K562 (cell line): ENCODE measurements at regions not wholly inside any gene's neighbourhood (a gene's known extent, or its start where the extent isn't known, plus 50 kb on each side); places are given as distances from the start of the nearest gene placed in this dataset.
A peak's percentile ranks its signal among the peaks of the same experiment; 100 is the strongest.

Experiments used
- ATAC-seq: fragments of 200-7000 bp; cut with Tn5 transposase; 3 replicates; pipeline ENCODE4 v1.9.1; 2020; ENCODE audit warnings: moderate library complexity
- BruUV-seq: library from RNA; stranded (reverse); fragments of 400-500 nt; replicated peaks from 2 replicates; lab custom pipeline; 2021; lab: Mats Ljungman, UMichigan
- CTCF ChIA-PET: fragments of 300-600 bp; formaldehyde crosslinking; extraction: SDS; loops from one replicate; lab custom pipeline; 2021; ENCODE audit warnings: low intra/inter-chr PET ratio; lab: Yijun Ruan, JAX
- POLR2A ChIA-PET: fragments of 300-600, 350-650 bp; sonication (Branson Sonifier 250); formaldehyde crosslinking; extraction: SDS; loops from one replicate; lab custom pipeline; 2021; ENCODE audit warnings: antibody characterized with exemption, inconsistent platforms; lab: Yijun Ruan, JAX
- DNase-seq, 4 experiments: peaks; one replicate each; pipeline versions ENCODE4 v3.0.0 to v3.0.0-alpha.2; 2011 to 2018; ENCODE audit warnings: low spot score in 3 of 4, mixed read lengths in 3 of 4; ENCODE audit errors: extremely low read depth in 1 of 4
- FAIRE-seq: peaks from 2 replicates; lab custom pipeline; 2011; peaks lifted over from hg19 to GRCh38; lab: Jason Lieb, UNC
- H2AFZ ChIP-seq: 2 replicates; pipeline ENCODE4 v1.6.0; 2011; ENCODE audit warnings: low read depth, low read length, control low read depth, inconsistent platforms
- H3K27ac ChIP-seq: fragments of 200-600 bp; 3 replicates; pipeline ENCODE4 v1.8.0; 2011; ENCODE audit warnings: low read depth, mild to moderate bottlenecking, control low read depth, inconsistent platforms, low read length, moderate library complexity, mixed read lengths; ENCODE audit errors: extremely low read depth
- H3K27me3 ChIP-seq, 2 experiments: fragments of 300-600 bp in 1 of 2; 2 replicates in 1 of 2; 3 replicates in 1 of 2; pipeline versions ENCODE4 v1.6.0 to v1.8.0; 2011; ENCODE audit warnings: inconsistent platforms in 2 of 2, low read length in 2 of 2, mild to moderate bottlenecking in 1 of 2, mixed read lengths in 1 of 2, moderate library complexity in 1 of 2; ENCODE audit not compliant: control insufficient read depth in 2 of 2, insufficient read depth in 2 of 2
- H3K36me3 ChIP-seq: fragments of 300-600 bp; 3 replicates; pipeline ENCODE4 v1.8.0; 2011; ENCODE audit warnings: mild to moderate bottlenecking, low read length, inconsistent platforms; ENCODE audit not compliant: control insufficient read depth, insufficient read depth
- H3K4me1 ChIP-seq, 2 experiments: fragments of 200-600 bp in 1 of 2; replicated peaks in 1 of 2; 2 replicates in 1 of 2; 3 replicates in 1 of 2; pipeline versions ENCODE4 v1.5.1 to v1.8.0; 2011; ENCODE audit warnings: inconsistent platforms in 2 of 2, low read length in 2 of 2, mild to moderate bottlenecking in 1 of 2, mixed read lengths in 1 of 2, moderate library complexity in 1 of 2; ENCODE audit not compliant: control insufficient read depth in 2 of 2, insufficient read depth in 2 of 2
- H3K4me2 ChIP-seq: 2 replicates; pipeline ENCODE4 v1.6.1; 2011; ENCODE audit warnings: low read length, control low read depth, inconsistent platforms, mixed read lengths; ENCODE audit not compliant: insufficient read depth
- H3K4me3 ChIP-seq: fragments of 200-600 bp; sonication (generic), shearing (Covaris generic); 2 replicates; pipeline ENCODE4 v1.5.1; 2016; ENCODE audit warnings: control low read depth, inconsistent platforms
- H3K79me2 ChIP-seq: fragments of 200-600 bp; 3 replicates; pipeline ENCODE4 v1.8.0; 2011; ENCODE audit warnings: low read length, inconsistent platforms; ENCODE audit not compliant: control insufficient read depth, insufficient read depth
- H3K9ac ChIP-seq, 2 experiments: 2 replicates each; pipeline versions ENCODE4 v1.6.0 to v1.6.1; 2011; ENCODE audit warnings: low read depth in 2 of 2, low read length in 2 of 2, control low read depth in 1 of 2, inconsistent platforms in 1 of 2, mild to moderate bottlenecking in 1 of 2, mixed read lengths in 1 of 2; ENCODE audit not compliant: insufficient read depth in 1 of 2
- H3K9me1 ChIP-seq: one replicate; pipeline ENCODE4 v1.6.0; 2011; ENCODE audit warnings: inconsistent platforms, mild to moderate bottlenecking, low read length, moderate library complexity; ENCODE audit not compliant: control insufficient read depth, insufficient read depth
- H3K9me3 ChIP-seq: replicated peaks from 2 replicates; pipeline ENCODE4 v1.5.1; 2011; ENCODE audit warnings: low read depth, low read length, inconsistent platforms; ENCODE audit not compliant: control insufficient read depth, insufficient read depth
- H4K20me1 ChIP-seq: replicated peaks from 2 replicates; pipeline ENCODE4 v1.6.1; 2011; ENCODE audit warnings: low read length, inconsistent platforms, mixed read lengths; ENCODE audit not compliant: control insufficient read depth, insufficient read depth
- BCOR ChIP-seq: fragments of 450-650 bp; IDR thresholded peaks from 2 replicates; pipeline ENCODE4 v1.6.1; 2016
- FOXM1 ChIP-seq, 2 experiments: fragments of 450-650 bp in 1 of 2; sonication (generic) in 1 of 2; formaldehyde crosslinking in 1 of 2; IDR thresholded peaks; 2 replicates each; pipeline versions ENCODE4 v1.6.1 to v1.9.0; 2017 to 2022; ENCODE audit warnings: low read depth in 2 of 2, mild to moderate bottlenecking in 2 of 2, missing genetic modification reagents in 1 of 2, moderate library complexity in 1 of 2
- MEF2D ChIP-seq: conservative IDR thresholded peaks from 2 replicates; pipeline ENCODE4 v1.6.1; 2016; ENCODE audit warnings: low read depth, missing genetic modification characterization, missing compliant biosample characterization
- NFATC3 ChIP-seq: fragments of 450-650 bp; IDR thresholded peaks from 2 replicates; pipeline ENCODE4 v1.6.1; 2017; ENCODE audit warnings: mild to moderate bottlenecking
- RBM25 ChIP-seq: fragments of 200-400 bp; formaldehyde crosslinking; IDR thresholded peaks from 2 replicates; pipeline ENCODE4 v1.6.1; 2018; ENCODE audit warnings: low read length, low read depth, moderate library complexity; ENCODE audit not compliant: severe bottlenecking
- THRA ChIP-seq: fragments of 450-650 bp; IDR thresholded peaks from 2 replicates; pipeline ENCODE4 v1.6.1; 2017; ENCODE audit warnings: mild to moderate bottlenecking, moderate library complexity
- USF2 ChIP-seq: sonication (generic); formaldehyde crosslinking; IDR thresholded peaks from 2 replicates; pipeline ENCODE4 v1.5.0; 2020; ENCODE audit warnings: missing genetic modification reagents
- ZFP36 ChIP-seq: fragments of 150-350 bp; IDR thresholded peaks from 2 replicates; pipeline ENCODE4 v1.6.1; 2018; ENCODE audit warnings: low read length, low read depth; ENCODE audit not compliant: partially characterized antibody
- ZNF174 ChIP-seq: fragments of 250-450 bp; sonication (Bioruptor Pico); IDR thresholded peaks from 2 replicates; pipeline ENCODE4 v1.4.0; 2020; ENCODE audit warnings: mild to moderate bottlenecking
- WGBS: fragments of 100-300 bp; shearing (Covaris generic); methylation state at CpG from one replicate; pipeline ENCODE4 v1.1.6; 2016; ENCODE audit warnings: low coverage, mixed read lengths; ENCODE audit not compliant: insufficient coverage; ENCODE audit errors: missing lambda C conversion rate; 5-methylcytosine and 5-hydroxymethylcytosine counted together
- in situ Hi-C: fragments of 300-500 bp; cut with MboI; formaldehyde crosslinking; loops from 4 replicates; pipeline ENCODE4 v1.15.0; 2018; ENCODE audit warnings: inconsistent platforms, mixed read lengths
- intact Hi-C: fragments of 100-400 bp; cut with micrococcal nuclease; formaldehyde crosslinking; loops from 2 replicates; pipeline ENCODE4 v1.14.2; 2022
- TF ChIP-seq, protein P1 (sequence below), 3 experiments: IDR thresholded peaks in 2 of 3; conservative IDR thresholded peaks in 1 of 3; 2 replicates each; pipeline ENCODE4 v1.5.1; 2011 to 2012; ENCODE audit warnings: low read length in 3 of 3, mild to moderate bottlenecking in 3 of 3, control low read depth in 2 of 3, improper control_type of control experiment in 1 of 3, inconsistent platforms in 1 of 3, low read depth in 1 of 3, mixed read lengths in 1 of 3, moderate library complexity in 1 of 3; ENCODE audit not compliant: insufficient read depth in 2 of 3
- TF ChIP-seq, protein P2 (sequence below): IDR thresholded peaks from 2 replicates; pipeline ENCODE4 v1.6.1; 2016; ENCODE audit warnings: missing genetic modification characterization, missing compliant biosample characterization

- DNase-seq: no peak
- in situ Hi-C loops: loop anchor here (5.0 to 25.0 kb wide), 4 partner anchors 135 to 957 kb away; no protein-coding TSS in a partner anchor
- ChIA-PET CTCF (interaction anchor here (1.9 kb wide), 1 partner anchor 350 kb away, joined by 10 read pairs; no protein-coding TSS in a partner anchor), POLR2A (no interaction called here)
- Histone ChIP-seq H4K20me1 (no peaks in the 10 kb centered on the region), H3K9me1 (no peaks in the 10 kb centered on the region), H3K4me2 (no peak overlapping the region), H3K36me3 (no peaks in the 10 kb centered on the region), H2AFZ (no peak overlapping the region), H3K4me3 (no peak overlapping the region), H3K9ac (no peak overlapping the region), H3K79me2 (no peaks in the 10 kb centered on the region), H3K27me3 (no peaks in the 10 kb centered on the region), H3K4me1 (no peaks in the 10 kb centered on the region), H3K27ac (no peak overlapping the region), H3K9me3 (no peaks in the 10 kb centered on the region)
- ATAC-seq: no peak
- TF ChIP-seq THRA (no peak), RBM25 (peak; percentile 94), BCOR (peak; percentile 67), MEF2D (tag) (no peak), NFATC3 (no peak), FOXM1 (IDR thresholded peaks at IDR 0.05; ENCODE audit: low read depth) (no peak), FOXM1 (CRISPR knock-in tag; IDR thresholded peaks at IDR 0.05; ENCODE audit: low read depth) (no peak), ZNF174 (CRISPR knock-in tag) (no peak), USF2 (CRISPR knock-in tag) (no peak), ZFP36 (peak; percentile 59)
- TF ChIP-seq, protein P1, sequence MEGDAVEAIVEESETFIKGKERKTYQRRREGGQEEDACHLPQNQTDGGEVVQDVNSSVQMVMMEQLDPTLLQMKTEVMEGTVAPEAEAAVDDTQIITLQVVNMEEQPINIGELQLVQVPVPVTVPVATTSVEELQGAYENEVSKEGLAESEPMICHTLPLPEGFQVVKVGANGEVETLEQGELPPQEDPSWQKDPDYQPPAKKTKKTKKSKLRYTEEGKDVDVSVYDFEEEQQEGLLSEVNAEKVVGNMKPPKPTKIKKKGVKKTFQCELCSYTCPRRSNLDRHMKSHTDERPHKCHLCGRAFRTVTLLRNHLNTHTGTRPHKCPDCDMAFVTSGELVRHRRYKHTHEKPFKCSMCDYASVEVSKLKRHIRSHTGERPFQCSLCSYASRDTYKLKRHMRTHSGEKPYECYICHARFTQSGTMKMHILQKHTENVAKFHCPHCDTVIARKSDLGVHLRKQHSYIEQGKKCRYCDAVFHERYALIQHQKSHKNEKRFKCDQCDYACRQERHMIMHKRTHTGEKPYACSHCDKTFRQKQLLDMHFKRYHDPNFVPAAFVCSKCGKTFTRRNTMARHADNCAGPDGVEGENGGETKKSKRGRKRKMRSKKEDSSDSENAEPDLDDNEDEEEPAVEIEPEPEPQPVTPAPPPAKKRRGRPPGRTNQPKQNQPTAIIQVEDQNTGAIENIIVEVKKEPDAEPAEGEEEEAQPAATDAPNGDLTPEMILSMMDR (IDR thresholded peaks at IDR 0.05 in 2 of 3, conservative IDR thresholded peaks at IDR 0.05 in 1 of 3; ENCODE audit: insufficient read depth in 2 of 3, low read depth in 1 of 3, low read length in 3 of 3): no peak
- TF ChIP-seq, protein P2, sequence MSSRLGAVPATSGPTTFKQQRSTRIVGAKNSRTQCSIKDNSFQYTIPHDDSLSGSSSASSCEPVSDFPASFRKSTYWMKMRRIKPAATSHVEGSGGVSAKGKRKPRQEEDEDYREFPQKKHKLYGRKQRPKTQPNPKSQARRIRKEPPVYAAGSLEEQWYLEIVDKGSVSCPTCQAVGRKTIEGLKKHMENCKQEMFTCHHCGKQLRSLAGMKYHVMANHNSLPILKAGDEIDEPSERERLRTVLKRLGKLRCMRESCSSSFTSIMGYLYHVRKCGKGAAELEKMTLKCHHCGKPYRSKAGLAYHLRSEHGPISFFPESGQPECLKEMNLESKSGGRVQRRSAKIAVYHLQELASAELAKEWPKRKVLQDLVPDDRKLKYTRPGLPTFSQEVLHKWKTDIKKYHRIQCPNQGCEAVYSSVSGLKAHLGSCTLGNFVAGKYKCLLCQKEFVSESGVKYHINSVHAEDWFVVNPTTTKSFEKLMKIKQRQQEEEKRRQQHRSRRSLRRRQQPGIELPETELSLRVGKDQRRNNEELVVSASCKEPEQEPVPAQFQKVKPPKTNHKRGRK (tag): no peak
- no TSS peak for BruUV-seq
- 65% methylated on average over 3 of the region's 3 CpGs for WGBS
- no peak for FAIRE-seq
- intact Hi-C loops: loop anchor here (2.0 kb wide), 2 partner anchors 133 to 441 kb away; no protein-coding TSS in a partner anchor
Measured at GRCh38 chr4:74669702-74670101, 124.6 kb downstream of the BTC start.
